ENCODE measurements at regions not wholly inside any gene's neighbourhood (a gene's known extent, or its start where the extent isn't known, plus 50 kb on each side); places are given as distances from the start of the nearest gene placed in this dataset.

DNA sequence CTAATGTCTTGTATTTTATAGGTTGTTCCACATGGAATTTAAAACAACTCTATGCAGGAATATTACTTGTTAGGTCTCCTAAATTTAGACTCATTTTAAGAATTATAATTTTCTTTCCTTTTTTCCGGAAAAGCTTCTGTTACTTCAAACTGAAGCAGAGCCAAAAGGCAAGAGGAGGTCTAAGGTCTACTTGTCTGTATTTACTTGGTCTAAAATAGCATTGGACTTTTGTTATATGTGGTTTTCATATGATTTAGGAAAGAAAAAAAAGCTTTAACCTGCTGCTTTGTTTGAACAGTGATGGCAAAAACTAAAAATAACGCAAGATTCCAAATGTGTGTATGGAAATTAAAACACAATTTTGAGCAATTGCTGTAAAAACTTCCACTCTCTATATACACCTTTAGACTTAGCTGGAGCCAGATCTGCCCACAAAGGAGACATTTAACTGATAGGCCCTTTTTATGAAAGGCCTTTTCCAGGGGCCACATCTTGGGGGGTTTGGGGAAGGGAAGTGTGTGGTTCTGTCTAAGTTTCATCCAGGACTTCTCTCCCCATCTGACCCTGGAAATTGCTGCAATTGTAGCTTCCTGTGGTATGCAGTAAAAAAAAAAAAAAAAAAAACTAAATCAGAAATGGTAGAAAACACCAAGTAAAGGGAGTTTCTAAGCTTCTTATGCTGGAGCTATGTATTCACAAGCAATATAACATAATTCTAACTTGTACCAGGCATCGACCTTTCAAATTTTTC lies 307.7 kb upstream of the MEF2C start:
- Histone ChIP-seq H4K20me1 (ENCODE audit: insufficient read depth, low read length) (no peaks in the 10 kb centered on the region), H3K4me1 (ENCODE audit: insufficient read depth, low read length, poor library complexity, severe bottlenecking) (no peaks in the 10 kb centered on the region), H3K27ac (ENCODE audit: low read depth, low read length, poor library complexity, severe bottlenecking) (no peak overlapping the region), H3K4me3 (ENCODE audit: low read depth, low read length, poor library complexity, severe bottlenecking) (no peak overlapping the region), H3K4me2 (ENCODE audit: low read length) (no peak overlapping the region), H3K79me2 (ENCODE audit: insufficient read depth, low read depth, low read length) (no peaks in the 10 kb centered on the region), H3K9me3 (ENCODE audit: low read length) (no peaks in the 10 kb centered on the region), H3K36me3 (ENCODE audit: insufficient read depth, low read length) (no peaks in the 10 kb centered on the region), H3K9me2 (ENCODE audit: insufficient read depth, low read length) (no peaks in the 10 kb centered on the region), H2AFZ (ENCODE audit: low read length) (no peak overlapping the region)
- TF ChIP-seq, protein P1, sequence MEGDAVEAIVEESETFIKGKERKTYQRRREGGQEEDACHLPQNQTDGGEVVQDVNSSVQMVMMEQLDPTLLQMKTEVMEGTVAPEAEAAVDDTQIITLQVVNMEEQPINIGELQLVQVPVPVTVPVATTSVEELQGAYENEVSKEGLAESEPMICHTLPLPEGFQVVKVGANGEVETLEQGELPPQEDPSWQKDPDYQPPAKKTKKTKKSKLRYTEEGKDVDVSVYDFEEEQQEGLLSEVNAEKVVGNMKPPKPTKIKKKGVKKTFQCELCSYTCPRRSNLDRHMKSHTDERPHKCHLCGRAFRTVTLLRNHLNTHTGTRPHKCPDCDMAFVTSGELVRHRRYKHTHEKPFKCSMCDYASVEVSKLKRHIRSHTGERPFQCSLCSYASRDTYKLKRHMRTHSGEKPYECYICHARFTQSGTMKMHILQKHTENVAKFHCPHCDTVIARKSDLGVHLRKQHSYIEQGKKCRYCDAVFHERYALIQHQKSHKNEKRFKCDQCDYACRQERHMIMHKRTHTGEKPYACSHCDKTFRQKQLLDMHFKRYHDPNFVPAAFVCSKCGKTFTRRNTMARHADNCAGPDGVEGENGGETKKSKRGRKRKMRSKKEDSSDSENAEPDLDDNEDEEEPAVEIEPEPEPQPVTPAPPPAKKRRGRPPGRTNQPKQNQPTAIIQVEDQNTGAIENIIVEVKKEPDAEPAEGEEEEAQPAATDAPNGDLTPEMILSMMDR (conservative IDR thresholded peaks at IDR 0.05; ENCODE audit: low read length) = no peak
- no peak for TF ChIP-seq EZH2phosphoT487 (IDR thresholded peaks at IDR 0.05; ENCODE audit: borderline replicate concordance, low read depth, low read length)
- ChIA-PET CTCF (ENCODE audit: unreplicated experiment) (no interaction called here), POLR2A (interaction anchor here (0.7 kb wide), 2 partner anchors 29 to 98 kb away, joined by 7 to 8 read pairs; no protein-coding TSS in a partner anchor)
- BruUV-seq (replicated peaks) = no TSS peak
- intact Hi-C loops (cut with micrococcal nuclease; ENCODE audit: unreplicated experiment) = no loop called here
- DNase-seq (ENCODE audit: low spot score) = no peak

- no peaks in the 10 kb centered on the region for H3K79me2 ChIP-seq (ENCODE audit: insufficient read depth, low read depth, low read length)
- POLR2A ChIA-PET = interaction anchor here (0.8 to 1.0 kb wide), 2 partner anchors 16 to 72 kb away, joined by 3 to 5 read pairs; no protein-coding TSS in a partner anchor
- no peak for TF ChIP-seq EZH2phosphoT487 (IDR thresholded peaks at IDR 0.05; ENCODE audit: borderline replicate concordance, low read depth, low read length)
- TF ChIP-seq, protein P1 (conservative IDR thresholded peaks at IDR 0.05; ENCODE audit: low read length) = no peak
- H3K4me3 ChIP-seq (ENCODE audit: low read depth, low read length, poor library complexity, severe bottlenecking) = no peak overlapping the region
- no peaks in the 10 kb centered on the region for H4K20me1 ChIP-seq (ENCODE audit: insufficient read depth, low read length)
- no peaks in the 10 kb centered on the region for H3K9me3 ChIP-seq (ENCODE audit: low read length)
- H3K27ac ChIP-seq (ENCODE audit: low read depth, low read length, poor library complexity, severe bottlenecking) = no peak overlapping the region
- no peak for DNase-seq (ENCODE audit: low spot score)
- no peaks in the 10 kb centered on the region for H3K36me3 ChIP-seq (ENCODE audit: insufficient read depth, low read length)
- H3K9me2 ChIP-seq (ENCODE audit: insufficient read depth, low read length) = no peaks in the 10 kb centered on the region
- no peaks in the 10 kb centered on the region for H3K4me1 ChIP-seq (ENCODE audit: insufficient read depth, low read length, poor library complexity, severe bottlenecking)
- no peak overlapping the region for H3K4me2 ChIP-seq (ENCODE audit: low read length)
- CTCF ChIA-PET (ENCODE audit: unreplicated experiment) = no interaction called here
- H2AFZ ChIP-seq (ENCODE audit: low read length) = no peak overlapping the region
- BruUV-seq (replicated peaks) = no TSS peak
- intact Hi-C loops (cut with micrococcal nuclease; ENCODE audit: unreplicated experiment) = no loop called here
These were observed 305.0 kb upstream of the MEF2C start for GRCh38 chr5:89187883-89188465.

DNA sequence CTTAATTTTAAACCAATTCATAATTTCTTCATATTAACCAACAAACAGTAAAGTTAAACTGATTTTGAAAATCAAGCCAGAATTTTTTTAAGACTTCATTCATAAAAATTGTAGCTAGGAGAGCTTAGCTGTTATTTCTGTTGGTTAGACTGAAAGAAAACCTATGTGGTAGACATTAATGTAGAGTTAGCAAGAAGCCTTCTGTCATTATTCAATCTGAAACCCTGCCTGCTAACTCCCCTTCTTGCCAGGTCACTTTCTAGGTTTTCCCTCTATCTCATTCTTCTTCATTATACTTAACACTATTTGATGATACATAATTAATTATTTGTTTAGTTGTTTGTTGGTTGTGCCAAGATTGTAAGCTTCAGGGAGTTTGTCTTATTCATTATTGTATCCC lies 304.3 kb upstream of the MEF2C start:
- CTCF ChIA-PET (ENCODE audit: unreplicated experiment) = no interaction called here
- BruUV-seq (replicated peaks) = no TSS peak
- H4K20me1 ChIP-seq (ENCODE audit: insufficient read depth, low read length) = no peaks in the 10 kb centered on the region
- H3K4me3 ChIP-seq (ENCODE audit: low read depth, low read length, poor library complexity, severe bottlenecking) = no peak overlapping the region
- H3K9me3 ChIP-seq (ENCODE audit: low read length) = no peaks in the 10 kb centered on the region
- no peak overlapping the region for H3K4me2 ChIP-seq (ENCODE audit: low read length)
- no peak for TF ChIP-seq EZH2phosphoT487 (IDR thresholded peaks at IDR 0.05; ENCODE audit: borderline replicate concordance, low read depth, low read length)
- TF ChIP-seq, protein P1 (conservative IDR thresholded peaks at IDR 0.05; ENCODE audit: low read length) = no peak
- H2AFZ ChIP-seq (ENCODE audit: low read length) = no peak overlapping the region
- POLR2A ChIA-PET = interaction anchor here (0.8 to 1.0 kb wide), 2 partner anchors 15 to 72 kb away, joined by 3 to 5 read pairs; no protein-coding TSS in a partner anchor
- no peak for DNase-seq (ENCODE audit: low spot score)
- H3K36me3 ChIP-seq (ENCODE audit: insufficient read depth, low read length) = no peaks in the 10 kb centered on the region
- no peaks in the 10 kb centered on the region for H3K79me2 ChIP-seq (ENCODE audit: insufficient read depth, low read depth, low read length)
- no peaks in the 10 kb centered on the region for H3K9me2 ChIP-seq (ENCODE audit: insufficient read depth, low read length)
- intact Hi-C loops (cut with micrococcal nuclease; ENCODE audit: unreplicated experiment) = no loop called here
- no peaks in the 10 kb centered on the region for H3K4me1 ChIP-seq (ENCODE audit: insufficient read depth, low read length, poor library complexity, severe bottlenecking)
- no peak overlapping the region for H3K27ac ChIP-seq (ENCODE audit: low read depth, low read length, poor library complexity, severe bottlenecking)

Measured in OCI-LY7 (cell line).